PC-9 (cell line): ENCODE measurements at regions not wholly inside any gene's neighbourhood (a gene's known extent, or its start where the extent isn't known, plus 50 kb on each side); places are given as distances from the start of the nearest gene placed in this dataset.

Source experiments
- EZH2 ChIP-seq: fragments of 200-600 bp; sonication (generic); IDR thresholded peaks from 2 replicates; pipeline ENCODE4 v1.8.0; 2017; ENCODE audit warnings: antibody characterized with exemption, low read depth
- TF ChIP-seq, protein P1 (sequence below): fragments of 200-600 bp; sonication (generic); conservative IDR thresholded peaks from 2 replicates; pipeline ENCODE4 v1.6.1; 2017; ENCODE audit warnings: mixed run types, antibody characterized with exemption, mild to moderate bottlenecking, moderate library complexity

DNA sequence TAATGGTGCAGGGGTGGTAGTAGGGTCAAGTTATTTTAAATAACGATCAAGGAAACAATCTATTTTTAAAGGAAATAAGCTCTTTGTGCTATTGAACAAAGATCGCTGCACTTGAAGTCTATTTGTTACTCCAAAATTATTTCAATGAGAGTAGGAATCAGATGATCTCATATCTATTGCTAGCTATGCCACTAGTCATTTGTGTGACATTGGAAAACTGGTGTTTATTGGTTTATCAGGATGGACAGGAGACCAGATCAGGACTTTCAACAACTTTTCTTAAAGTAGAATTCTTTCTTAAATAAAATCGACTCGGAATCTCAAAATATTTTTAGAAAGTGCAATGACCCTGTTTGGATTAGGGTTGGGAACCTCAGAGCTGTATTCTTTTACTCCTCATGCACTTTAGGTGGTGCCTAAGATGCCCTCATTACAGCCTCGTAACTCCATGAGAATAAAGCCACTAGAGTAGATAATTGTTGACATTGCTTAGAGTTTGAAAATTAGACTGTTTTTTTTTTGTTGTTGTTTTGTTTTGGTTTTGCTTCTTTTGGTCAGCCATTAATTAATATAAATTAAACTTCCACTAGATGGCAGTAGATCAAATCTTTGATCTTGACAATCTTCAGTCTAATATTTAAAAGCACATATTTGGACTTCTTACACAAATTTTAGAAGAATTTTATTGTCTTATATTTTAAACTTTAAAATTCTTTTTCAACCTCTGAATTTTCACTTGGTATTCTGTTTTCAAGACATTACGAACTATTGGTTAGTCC lies 352.4 kb downstream of the USP25 start:
- TF ChIP-seq, protein P1, sequence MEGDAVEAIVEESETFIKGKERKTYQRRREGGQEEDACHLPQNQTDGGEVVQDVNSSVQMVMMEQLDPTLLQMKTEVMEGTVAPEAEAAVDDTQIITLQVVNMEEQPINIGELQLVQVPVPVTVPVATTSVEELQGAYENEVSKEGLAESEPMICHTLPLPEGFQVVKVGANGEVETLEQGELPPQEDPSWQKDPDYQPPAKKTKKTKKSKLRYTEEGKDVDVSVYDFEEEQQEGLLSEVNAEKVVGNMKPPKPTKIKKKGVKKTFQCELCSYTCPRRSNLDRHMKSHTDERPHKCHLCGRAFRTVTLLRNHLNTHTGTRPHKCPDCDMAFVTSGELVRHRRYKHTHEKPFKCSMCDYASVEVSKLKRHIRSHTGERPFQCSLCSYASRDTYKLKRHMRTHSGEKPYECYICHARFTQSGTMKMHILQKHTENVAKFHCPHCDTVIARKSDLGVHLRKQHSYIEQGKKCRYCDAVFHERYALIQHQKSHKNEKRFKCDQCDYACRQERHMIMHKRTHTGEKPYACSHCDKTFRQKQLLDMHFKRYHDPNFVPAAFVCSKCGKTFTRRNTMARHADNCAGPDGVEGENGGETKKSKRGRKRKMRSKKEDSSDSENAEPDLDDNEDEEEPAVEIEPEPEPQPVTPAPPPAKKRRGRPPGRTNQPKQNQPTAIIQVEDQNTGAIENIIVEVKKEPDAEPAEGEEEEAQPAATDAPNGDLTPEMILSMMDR: peak; percentile 61
- TF ChIP-seq EZH2: no peak
